Neural cell (in vitro differentiated cells): ENCODE measurements at regions not wholly inside any gene's neighbourhood (a gene's known extent, or its start where the extent isn't known, plus 50 kb on each side); places are given as distances from the start of the nearest gene placed in this dataset.

ENCODE experiments used
- H2AFZ ChIP-seq: fragments of 200-600, 300-800 bp; sonication (generic), shearing (Covaris generic); 2 replicates; pipeline ENCODE4 v1.6.0; 2014; ENCODE audit warnings: low read depth, mild to moderate bottlenecking, antibody characterized with exemption, low read length, moderate library complexity
- H3F3A ChIP-seq: fragments of 200-600 bp; shearing (Covaris generic); 2 replicates; pipeline ENCODE4 v1.6.1; 2016; ENCODE audit warnings: mild to moderate bottlenecking, moderate library complexity, mixed read lengths, antibody characterized with exemption, low read length; ENCODE audit not compliant: insufficient read depth, poor library complexity, severe bottlenecking
- H3K27ac ChIP-seq: fragments of 200-600, 300-800 bp; sonication (generic), shearing (Covaris generic); 2 replicates; pipeline ENCODE4 v1.5.1; 2014; ENCODE audit warnings: mild to moderate bottlenecking, low read length, moderate library complexity
- H3K27me3 ChIP-seq: fragments of 300-800, 200-600 bp; sonication (generic), shearing (Covaris generic); 2 replicates; pipeline ENCODE4 v1.6.0; 2014; ENCODE audit warnings: mild to moderate bottlenecking, low read depth, low read length, moderate library complexity; ENCODE audit not compliant: insufficient read depth
- H3K36me3 ChIP-seq: fragments of 300-800, 200-600 bp; sonication (generic), shearing (Covaris generic); 2 replicates; pipeline ENCODE4 v1.5.1; 2014; ENCODE audit warnings: mild to moderate bottlenecking, antibody characterized with exemption, low read length, moderate library complexity; ENCODE audit not compliant: insufficient read depth
- H3K4me2 ChIP-seq: fragments of 300-800, 200-600 bp; sonication (generic), shearing (Covaris generic); 2 replicates; pipeline ENCODE4 v1.6.0; 2014; ENCODE audit warnings: mild to moderate bottlenecking, low read length
- H3K4me3 ChIP-seq: fragments of 300-800, 200-600 bp; sonication (generic), shearing (Covaris generic); 2 replicates; pipeline ENCODE4 v1.5.1; 2014; ENCODE audit warnings: mild to moderate bottlenecking, low read length, moderate library complexity
- H3K79me2 ChIP-seq: fragments of 200-600 bp; shearing (Covaris generic); replicated peaks from 2 replicates; pipeline ENCODE4 v1.6.0; 2014; ENCODE audit warnings: mild to moderate bottlenecking, low read length, moderate library complexity; ENCODE audit not compliant: insufficient read depth
- H3K9ac ChIP-seq: fragments of 300-800, 200-600 bp; sonication (generic), shearing (Covaris generic); 2 replicates; pipeline ENCODE4 v1.6.1; 2016; ENCODE audit warnings: mild to moderate bottlenecking, low read length, mixed read lengths
- H3K9me2 ChIP-seq: fragments of 200-600 bp; shearing (Covaris generic); 2 replicates; pipeline ENCODE4 v1.6.1; 2016; ENCODE audit warnings: mild to moderate bottlenecking, low read length, mixed read lengths; ENCODE audit not compliant: insufficient read depth
- H3K9me3 ChIP-seq: fragments of 200-600, 300-800 bp; sonication (generic), shearing (Covaris generic); 2 replicates; pipeline ENCODE4 v1.6.1; 2016; ENCODE audit warnings: mild to moderate bottlenecking, mixed run types, low read length, moderate library complexity, mixed read lengths
- H4K20me1 ChIP-seq: fragments of 200-600 bp; shearing (Covaris generic); 2 replicates; pipeline ENCODE4 v1.6.1; 2016; ENCODE audit warnings: mild to moderate bottlenecking, mixed run types; ENCODE audit not compliant: insufficient read depth
- CTCF ChIP-seq: fragments of 450-650 bp; IDR thresholded peaks from 2 replicates; pipeline ENCODE4 v1.5.1; 2014; ENCODE audit warnings: antibody characterized with exemption, mild to moderate bottlenecking, moderate library complexity; ENCODE audit not compliant: poor library complexity, severe bottlenecking
- EP300 ChIP-seq: fragments of 450-650 bp; conservative IDR thresholded peaks from 2 replicates; pipeline ENCODE4 v1.6.1; 2014; ENCODE audit warnings: antibody characterized with exemption, mild to moderate bottlenecking, moderate library complexity; ENCODE audit not compliant: poor library complexity, severe bottlenecking
- EZH2 ChIP-seq: fragments of 200-600, 300-800 bp; shearing (Covaris generic), sonication (generic); IDR thresholded peaks from 2 replicates; pipeline ENCODE4 v1.6.1; 2014; ENCODE audit warnings: antibody characterized with exemption, low read length, borderline replicate concordance, mild to moderate bottlenecking; ENCODE audit not compliant: insufficient read depth, poor library complexity, severe bottlenecking
- MXI1 ChIP-seq: fragments of 450-650 bp; conservative IDR thresholded peaks from 2 replicates; pipeline ENCODE4 v1.6.1; 2014; ENCODE audit warnings: antibody characterized with exemption, mild to moderate bottlenecking; ENCODE audit not compliant: poor library complexity, severe bottlenecking
- POLR2AphosphoS5 ChIP-seq: IDR thresholded peaks from 2 replicates; pipeline ENCODE4 v1.6.1; 2012
- RAD21 ChIP-seq: fragments of 450-650 bp; conservative IDR thresholded peaks from 2 replicates; pipeline ENCODE4 v1.6.1; 2014; ENCODE audit warnings: antibody characterized with exemption, mild to moderate bottlenecking, moderate library complexity
- REST ChIP-seq: IDR thresholded peaks from 2 replicates; pipeline ENCODE4 v1.6.1; 2012; ENCODE audit warnings: borderline replicate concordance
- SMC3 ChIP-seq: fragments of 450-650 bp; conservative IDR thresholded peaks from 2 replicates; pipeline ENCODE4 v1.6.1; 2014; ENCODE audit warnings: antibody characterized with exemption, mild to moderate bottlenecking, moderate library complexity; ENCODE audit not compliant: poor library complexity
- TAF1 ChIP-seq: IDR thresholded peaks from 2 replicates; pipeline ENCODE4 v1.6.1; 2012; ENCODE audit warnings: low read depth

GRCh38 chr3:74739242-74739641, 124.8 kb upstream of the CNTN3 start:
- Histone ChIP-seq H2AFZ (no peak overlapping the region), H3K9me3 (no peaks in the 10 kb centered on the region), H4K20me1 (no peaks in the 10 kb centered on the region), H3K36me3 (no peaks in the 10 kb centered on the region), H3K4me2 (no peak overlapping the region), H3K4me3 (no peak overlapping the region), H3K27ac (no peak overlapping the region), H3K27me3 (no peaks in the 10 kb centered on the region), H3F3A (no peaks in the 10 kb centered on the region), H3K79me2 (no peaks in the 10 kb centered on the region), H3K9me2 (no peaks in the 10 kb centered on the region), H3K9ac (no peak overlapping the region)
- no peak for TF ChIP-seq REST
- no peak for TF ChIP-seq EP300
- TF ChIP-seq MXI1: no peak
- no peak for TF ChIP-seq POLR2AphosphoS5
- no peak for TF ChIP-seq CTCF
- no peak for TF ChIP-seq RAD21
- TF ChIP-seq SMC3: no peak
- TF ChIP-seq TAF1: no peak
- no peak for TF ChIP-seq EZH2

GRCh38 chr3:74722211-74722610, 107.8 kb upstream of the CNTN3 start:
- no peaks in the 10 kb centered on the region for H3K9me2 ChIP-seq
- no peak overlapping the region for H3K4me2 ChIP-seq
- no peak overlapping the region for H3K27ac ChIP-seq
- H3K4me3 ChIP-seq: no peak overlapping the region
- H4K20me1 ChIP-seq: no peaks in the 10 kb centered on the region
- no peaks in the 10 kb centered on the region for H3K36me3 ChIP-seq
- no peaks in the 10 kb centered on the region for H3F3A ChIP-seq
- peaks cover 2% of the 10 kb centered on the region for H3K27me3 ChIP-seq
- no peaks in the 10 kb centered on the region for H3K9me3 ChIP-seq
- no peak overlapping the region for H2AFZ ChIP-seq
- H3K9ac ChIP-seq: no peak overlapping the region
- no peaks in the 10 kb centered on the region for H3K79me2 ChIP-seq
- TF ChIP-seq EP300 (no peak), TAF1 (no peak), REST (no peak), CTCF (no peak), EZH2 (no peak), SMC3 (no peak), POLR2AphosphoS5 (no peak), MXI1 (no peak), RAD21 (no peak)
